ENCODE measurements at regions not wholly inside any gene's neighbourhood (a gene's known extent, or its start where the extent isn't known, plus 50 kb on each side); places are given as distances from the start of the nearest gene placed in this dataset.
A peak's percentile ranks its signal among the peaks of the same experiment; 100 is the strongest.

- 67 to 71% methylated on average over 5 of the region's 5 CpGs for WGBS, 2 donors
- intact Hi-C loops (cut with DNase I), result no loop called here
- peaks cover 0 to 20% (median 0%) of the 10 kb centered on the region in 11 donors for H3K9me3 ChIP-seq
- H3K27ac ChIP-seq, result peak overlapping the region in 4 of 10 donors; percentile 7 to 62 (median 36)
- H3K36me3 ChIP-seq, result no peaks in the 10 kb centered on the region
- H3K4me1 ChIP-seq, result peaks cover 0 to 20% (median 6%) of the 10 kb centered on the region in 9 donors
- ATAC-seq (peak; percentile 44 to 86 (median 64)), DNase-seq (no peak)
- no peak overlapping the region for H3K4me3 ChIP-seq
- no peak for TF ChIP-seq CTCF (IDR thresholded peaks at IDR 0.05)
- peaks cover 0 to 4% (median 0%) of the 10 kb centered on the region in 7 donors for H3K27me3 ChIP-seq
These were observed 198.5 kb downstream of the SOD2 start for GRCh38 chr6:159494586-159494972.

- ATAC-seq (peak in 4 of 8 donors; percentile 11 to 59 (median 56)), DNase-seq (no peak)
- Histone ChIP-seq H3K4me1 (peaks cover 0 to 20% (median 6%) of the 10 kb centered on the region in 9 donors), H3K27ac (peak overlapping the region in 5 of 10 donors; percentile 7 to 62 (median 19)), H3K9me3 (peaks cover 0 to 18% (median 0%) of the 10 kb centered on the region in 11 donors), H3K27me3 (peaks cover 0 to 4% (median 0%) of the 10 kb centered on the region in 7 donors), H3K36me3 (no peaks in the 10 kb centered on the region), H3K4me3 (no peak overlapping the region)
- 62 to 70% methylated on average over 5 of the region's 5 CpGs for WGBS, 2 donors
- TF ChIP-seq CTCF (IDR thresholded peaks at IDR 0.05), result no peak
- intact Hi-C loops (cut with DNase I), result no loop called here
These were observed 199.0 kb downstream of the SOD2 start for GRCh38 chr6:159493898-159494585.

GRCh38 chr6:159493231-159493897 lies 199.7 kb downstream of the SOD2 start:
- 68 to 72% methylated on average over 15 of the region's 15 CpGs for WGBS, 2 donors

More at GRCh38 chr6:159493231-159493897, 199.7 kb downstream of the SOD2 start:
- intact Hi-C loops (cut with DNase I), result no loop called here
- peaks cover 0 to 4% (median 0%) of the 10 kb centered on the region in 7 donors for H3K27me3 ChIP-seq
- H3K36me3 ChIP-seq, result no peaks in the 10 kb centered on the region
- peaks cover 0 to 20% (median 6%) of the 10 kb centered on the region in 9 donors for H3K4me1 ChIP-seq
- DNase-seq, result no peak
- peak overlapping the region in 6 of 10 donors; percentile 19 to 62 (median 48) for H3K27ac ChIP-seq
- H3K4me3 ChIP-seq, result no peak overlapping the region
- peak in 1 of 8 donors; percentile 27 for ATAC-seq
- peaks cover 0 to 12% (median 0%) of the 10 kb centered on the region in 11 donors for H3K9me3 ChIP-seq
- TF ChIP-seq CTCF (IDR thresholded peaks at IDR 0.05), result no peak
